H9 (cell line): ENCODE measurements at regions not wholly inside any gene's neighbourhood (a gene's known extent, or its start where the extent isn't known, plus 50 kb on each side); places are given as distances from the start of the nearest gene placed in this dataset.

ENCODE experiments used
- DNase-seq: peaks from one replicate; pipeline ENCODE4 v3.0.0-alpha.2; 2017
- H2AFZ ChIP-seq: one replicate; pipeline ENCODE4 v1.6.1; 2013; ENCODE audit warnings: mild to moderate bottlenecking, low read length, control low read depth, moderate library complexity
- H2AK5ac ChIP-seq: 2 replicates; pipeline ENCODE4 v1.6.1; 2013; ENCODE audit warnings: low read length, control low read depth, mixed read lengths; ENCODE audit not compliant: insufficient read length
- H2BK120ac ChIP-seq: one replicate; pipeline ENCODE4 v1.6.1; 2013; ENCODE audit warnings: low read depth, mild to moderate bottlenecking, low read length, control low read depth, inconsistent platforms; ENCODE audit not compliant: poor library complexity, severe bottlenecking
- H2BK12ac ChIP-seq: 2 replicates; pipeline ENCODE4 v1.6.1; 2013; ENCODE audit warnings: low read length, control low read depth, mixed read lengths, low read depth; ENCODE audit not compliant: insufficient read length
- H2BK15ac ChIP-seq: 2 replicates; pipeline ENCODE4 v1.6.1; 2013; ENCODE audit warnings: low read depth, low read length, control low read depth
- H2BK20ac ChIP-seq: one replicate; pipeline ENCODE4 v1.6.1; 2013; ENCODE audit warnings: low read depth, mild to moderate bottlenecking, low read length, control low read depth, inconsistent platforms; ENCODE audit not compliant: poor library complexity, severe bottlenecking
- H2BK5ac ChIP-seq: 2 replicates; pipeline ENCODE4 v1.6.1; 2013; ENCODE audit warnings: low read length, control low read depth, mixed read lengths; ENCODE audit not compliant: insufficient read length
- H3K14ac ChIP-seq: 2 replicates; pipeline ENCODE4 v1.6.1; 2013; ENCODE audit warnings: low read length, control low read depth; ENCODE audit not compliant: insufficient read depth
- H3K18ac ChIP-seq: 2 replicates; pipeline ENCODE4 v1.6.1; 2013; ENCODE audit warnings: low read depth, mild to moderate bottlenecking, mixed read lengths, low read length, control low read depth; ENCODE audit not compliant: insufficient read length
- H3K23ac ChIP-seq: 2 replicates; pipeline ENCODE4 v1.6.1; 2013; ENCODE audit warnings: low read length, control low read depth, mixed read lengths, low read depth; ENCODE audit not compliant: insufficient read length
- H3K23me2 ChIP-seq: 2 replicates; pipeline ENCODE4 v1.6.1; 2013; ENCODE audit warnings: low read depth, mild to moderate bottlenecking, mixed read lengths, low read length, control low read depth; ENCODE audit not compliant: insufficient read length, poor library complexity, severe bottlenecking
- H3K27ac ChIP-seq: 2 replicates; pipeline ENCODE4 v1.5.1; 2013; ENCODE audit warnings: low read length, control low read depth, mixed read lengths, low read depth; ENCODE audit not compliant: insufficient read length
- H3K27me3 ChIP-seq: 2 replicates; pipeline ENCODE4 v1.6.1; 2013; ENCODE audit warnings: low read length, control low read depth, inconsistent platforms; ENCODE audit not compliant: insufficient read depth
- H3K4ac ChIP-seq: 2 replicates; pipeline ENCODE4 v1.6.1; 2013; ENCODE audit warnings: low read depth, mild to moderate bottlenecking, control low read depth, inconsistent platforms, low read length, moderate library complexity
- H3K4me1 ChIP-seq: 2 replicates; pipeline ENCODE4 v1.6.1; 2013; ENCODE audit warnings: low read length, control low read depth, inconsistent platforms; ENCODE audit not compliant: insufficient read depth
- H3K4me2 ChIP-seq: 2 replicates; pipeline ENCODE4 v1.6.1; 2013; ENCODE audit warnings: low read length, control low read depth, mixed read lengths; ENCODE audit not compliant: insufficient read length, insufficient read depth
- H3K56ac ChIP-seq: 2 replicates; pipeline ENCODE4 v1.6.1; 2013; ENCODE audit warnings: low read depth, mild to moderate bottlenecking, mixed read lengths, low read length, control low read depth; ENCODE audit not compliant: insufficient read length
- H3K79me1 ChIP-seq: 2 replicates; pipeline ENCODE4 v1.6.1; 2013; ENCODE audit warnings: low read depth, mild to moderate bottlenecking, moderate library complexity, low read length, control low read depth, inconsistent platforms; ENCODE audit not compliant: insufficient read depth, poor library complexity, severe bottlenecking
- H3K79me2 ChIP-seq: 2 replicates; pipeline ENCODE4 v1.6.1; 2013; ENCODE audit warnings: low read length, control low read depth, inconsistent platforms; ENCODE audit not compliant: insufficient read depth
- H3K9ac ChIP-seq: 2 replicates; pipeline ENCODE4 v1.6.1; 2013; ENCODE audit warnings: low read length, control low read depth, mixed read lengths; ENCODE audit not compliant: insufficient read length; ENCODE audit errors: extremely low read depth
- H3K9me3 ChIP-seq: one replicate; pipeline ENCODE4 v1.6.1; 2013; ENCODE audit warnings: low read depth, low read length, inconsistent platforms; ENCODE audit not compliant: control insufficient read depth
- H3T11ph ChIP-seq: one replicate; pipeline ENCODE4 v1.6.1; 2013; ENCODE audit warnings: mild to moderate bottlenecking, low read length, control low read depth, inconsistent platforms
- H4K20me1 ChIP-seq: one replicate; pipeline ENCODE4 v1.6.1; 2013; ENCODE audit not compliant: control insufficient read depth, insufficient read length, insufficient read depth
- H4K5ac ChIP-seq: 2 replicates; pipeline ENCODE4 v1.6.1; 2013; ENCODE audit warnings: low read depth, mild to moderate bottlenecking, mixed read lengths, low read length, control low read depth; ENCODE audit not compliant: insufficient read length
- H4K8ac ChIP-seq: replicated peaks from 2 replicates; pipeline ENCODE4 v1.6.1; 2013; ENCODE audit warnings: low read length, control low read depth, mixed read lengths, low read depth; ENCODE audit not compliant: insufficient read length
- H4K91ac ChIP-seq: 2 replicates; pipeline ENCODE4 v1.6.1; 2013; ENCODE audit warnings: low read depth, mild to moderate bottlenecking, moderate library complexity, mixed read lengths, low read length, control low read depth; ENCODE audit not compliant: insufficient read length
- H3K27ac Mint-ChIP-seq, 3 experiments: 2 replicates in 2 of 3; 3 replicates in 1 of 3; pipeline ENCODE4 v1.8.0; 2020 to 2021; ENCODE audit warnings: mixed read lengths in 3 of 3, mild to moderate bottlenecking in 1 of 3, moderate library complexity in 1 of 3
- H3K27me3 Mint-ChIP-seq: 2 replicates; pipeline ENCODE4 v1.8.0; 2021; ENCODE audit warnings: low read depth, mild to moderate bottlenecking, moderate library complexity, mixed read lengths
- H3K36me3 Mint-ChIP-seq, 3 experiments: 2 replicates in 2 of 3; 3 replicates in 1 of 3; pipeline ENCODE4 v1.8.0; 2020 to 2021; ENCODE audit warnings: low read depth in 3 of 3, mixed read lengths in 3 of 3; ENCODE audit not compliant: insufficient read depth in 1 of 3
- H3K4me1 Mint-ChIP-seq, 2 experiments: 2 replicates each; pipeline ENCODE4 v1.8.0; 2020; ENCODE audit warnings: mixed read lengths in 2 of 2
- H3K4me3 Mint-ChIP-seq, 2 experiments: 2 replicates in 1 of 2; 3 replicates in 1 of 2; pipeline ENCODE4 v1.8.0; 2020 to 2021; ENCODE audit warnings: mild to moderate bottlenecking in 2 of 2, mixed read lengths in 2 of 2, moderate library complexity in 1 of 2
- H3K9me3 Mint-ChIP-seq, 2 experiments: 2 replicates in 1 of 2; 3 replicates in 1 of 2; pipeline ENCODE4 v1.8.0; 2020; ENCODE audit warnings: mild to moderate bottlenecking in 2 of 2, mixed read lengths in 2 of 2, moderate library complexity in 1 of 2
- CTCF ChIP-seq: fragments of 200-600 bp; sonication (generic); conservative IDR thresholded peaks from 3 replicates; pipeline ENCODE4 v1.8.0; 2021; ENCODE audit warnings: antibody characterized with exemption, mild to moderate bottlenecking
- WGBS: extraction: QIAGEN DNeasy Blood & Tissue Kit; methylation state at CpG from one replicate; pipeline ENCODE4 v1.1.7; 2013; ENCODE audit warnings: missing lambda C conversion rate, low lambda C conversion rate, mixed read lengths; ENCODE audit not compliant: insufficient read length; ENCODE audit errors: extremely low coverage; 5-methylcytosine and 5-hydroxymethylcytosine counted together

- H3K9me3 ChIP-seq, result no peaks in the 10 kb centered on the region
- no peak overlapping the region for H4K91ac ChIP-seq
- H2BK12ac ChIP-seq, result no peak overlapping the region
- no peak overlapping the region for H2AK5ac ChIP-seq
- no peak overlapping the region for H3K4me3 Mint-ChIP-seq
- peaks cover 15% of the 10 kb centered on the region; the same call in 1 of the 2 replicates for H3K27me3 Mint-ChIP-seq
- peaks cover 4 to 9% of the 10 kb centered on the region in 2 experiments; a peak in 1 of 4 replicates for H3K4me1 Mint-ChIP-seq
- H3K27me3 ChIP-seq, result no peaks in the 10 kb centered on the region; the same call in 1 of the 2 replicates
- H2BK15ac ChIP-seq, result no peak overlapping the region
- H2BK5ac ChIP-seq, result no peak overlapping the region
- H3K23ac ChIP-seq, result no peak overlapping the region
- no peak overlapping the region for H3K18ac ChIP-seq
- no peak overlapping the region for H4K5ac ChIP-seq
- no peak overlapping the region for H2AFZ ChIP-seq
- H3K27ac Mint-ChIP-seq, result no peak overlapping the region
- H3K23me2 ChIP-seq, result no peaks in the 10 kb centered on the region
- H4K20me1 ChIP-seq, result no peaks in the 10 kb centered on the region
- no peaks in the 10 kb centered on the region for H3K79me1 ChIP-seq
- H4K8ac ChIP-seq, result no peak overlapping the region
- no peaks in the 10 kb centered on the region for H3K36me3 Mint-ChIP-seq
- H3K9ac ChIP-seq, result no peak overlapping the region
- no peak overlapping the region for H3T11ph ChIP-seq
- H3K27ac ChIP-seq, result no peak overlapping the region
- DNase-seq, result no peak
- TF ChIP-seq CTCF, result no peak
- H2BK20ac ChIP-seq, result no peak overlapping the region
- H3K14ac ChIP-seq, result no peak overlapping the region
- no peaks in the 10 kb centered on the region for H3K4me1 ChIP-seq
- no CpG with 5 or more reads among the region's 17 CpGs for WGBS
- H3K9me3 Mint-ChIP-seq, result no peaks in the 10 kb centered on the region
- no peak overlapping the region for H3K56ac ChIP-seq
- no peak overlapping the region for H3K4ac ChIP-seq
- no peak overlapping the region for H3K4me2 ChIP-seq
- H3K79me2 ChIP-seq, result no peaks in the 10 kb centered on the region
- H2BK120ac ChIP-seq, result no peak overlapping the region
Observed at GRCh38 chr22:48445113-48445827, 1382.4 kb downstream of the BRD1 start.
